ENCODE measurements at regions not wholly inside any gene's neighbourhood (a gene's known extent, or its start where the extent isn't known, plus 50 kb on each side); places are given as distances from the start of the nearest gene placed in this dataset.

- no peak for TF ChIP-seq EZH2 (IDR thresholded peaks at IDR 0.05)
- no peak for TF ChIP-seq POLR2AphosphoS5 (IDR thresholded peaks at IDR 0.05; ENCODE audit: borderline replicate concordance, low read depth, low read length)
Measured at GRCh38 chr4:128444544-128445302, 157.1 kb upstream of the PGRMC2 start.
